Left ventricle myocardium inferior (tissue), 1 donor: ENCODE measurements at regions not wholly inside any gene's neighbourhood (a gene's known extent, or its start where the extent isn't known, plus 50 kb on each side); places are given as distances from the start of the nearest gene placed in this dataset.
"Not testable (repeated sequence)": the region's sequence is repeated elsewhere in the genome, so short reads cannot be mapped to it uniquely, and the experiment has no call there.

Experiments used
- DNase-seq: peaks from one replicate; pipeline ENCODE4 v3.0.0-alpha.2; 2020
- H3K27ac ChIP-seq: fragments of 200-600 bp; replicated peaks from 2 replicates; pipeline ENCODE4 v1.8.0; 2021
- H3K27me3 ChIP-seq: fragments of 200-600 bp; 2 replicates; pipeline ENCODE4 v1.8.0; 2021; ENCODE audit warnings: low read depth
- H3K36me3 ChIP-seq: fragments of 200-600 bp; 2 replicates; pipeline ENCODE4 v1.8.0; 2021
- H3K4me1 ChIP-seq: fragments of 200-600 bp; 2 replicates; pipeline ENCODE4 v1.8.0; 2021
- H3K4me3 ChIP-seq: fragments of 200-600 bp; 2 replicates; pipeline ENCODE4 v1.8.0; 2021; ENCODE audit warnings: mild to moderate bottlenecking, moderate library complexity
- H3K9me3 ChIP-seq: fragments of 200-600 bp; replicated peaks from 2 replicates; pipeline ENCODE4 v1.8.0; 2021
- CTCF ChIP-seq: fragments of 200-600 bp; IDR thresholded peaks from 2 replicates; pipeline ENCODE4 v1.8.0; 2021; ENCODE audit warnings: antibody characterized with exemption, mild to moderate bottlenecking, borderline replicate concordance
- intact Hi-C: fragments of 100-400 bp; cut with micrococcal nuclease; formaldehyde crosslinking; loops from one replicate; pipeline ENCODE4 v1.11.0; 2022
- donor health status: DM: no; HTN: yes; CAD: no; lungs with severe emphysema.

- intact Hi-C loops, result no loop called here
- TF ChIP-seq CTCF, result no peak
- Histone ChIP-seq H3K9me3 (peaks cover 20% of the 10 kb centered on the region), H3K4me3 (no peak overlapping the region), H3K27ac (no peak overlapping the region), H3K4me1 (no peaks in the 10 kb centered on the region), H3K36me3 (no peaks in the 10 kb centered on the region), H3K27me3 (no peaks in the 10 kb centered on the region)
- no peak for DNase-seq
Observed at GRCh38 chr5:84715686-84716085, 331.0 kb upstream of the EDIL3 start.

- H3K4me1 ChIP-seq, result no peaks in the 10 kb centered on the region
- no peaks in the 10 kb centered on the region for H3K36me3 ChIP-seq
- no peak for DNase-seq
- H3K27me3 ChIP-seq, result no peaks in the 10 kb centered on the region
- H3K4me3 ChIP-seq, result no peak overlapping the region
- peaks cover 17% of the 10 kb centered on the region for H3K9me3 ChIP-seq
- intact Hi-C loops, result no loop called here
- H3K27ac ChIP-seq, result no peak overlapping the region
- TF ChIP-seq CTCF, result no peak
Observed at GRCh38 chr5:84715091-84715490, 330.4 kb upstream of the EDIL3 start.

- no peaks in the 10 kb centered on the region for H3K36me3 ChIP-seq
Observed at GRCh38 chr5:84709075-84709474, 324.4 kb upstream of the EDIL3 start.

GRCh38 chr5:84706678-84707641 is 322.3 kb upstream of the EDIL3 start:
- intact Hi-C loops, result no loop called here
- no peak overlapping the region for H3K4me3 ChIP-seq
- peaks cover 8% of the 10 kb centered on the region for H3K9me3 ChIP-seq
- H3K36me3 ChIP-seq, result no peaks in the 10 kb centered on the region
- no peak for TF ChIP-seq CTCF
- H3K27ac ChIP-seq, result no peak overlapping the region
- H3K4me1 ChIP-seq, result no peaks in the 10 kb centered on the region
- DNase-seq, result no peak
- H3K27me3 ChIP-seq, result no peaks in the 10 kb centered on the region

More at GRCh38 chr5:84709075-84709474, 324.4 kb upstream of the EDIL3 start:
- Histone ChIP-seq H3K9me3 (peaks cover 8% of the 10 kb centered on the region), H3K27me3 (no peaks in the 10 kb centered on the region), H3K4me1 (no peaks in the 10 kb centered on the region), H3K4me3 (no peak overlapping the region), H3K27ac (no peak overlapping the region)
- intact Hi-C loops, result no loop called here
- no peak for TF ChIP-seq CTCF
- DNase-seq, result no peak

GRCh38 chr5:84700545-84700944 is 315.9 kb upstream of the EDIL3 start:
- H3K36me3 ChIP-seq, H3K4me3 ChIP-seq, H3K27ac ChIP-seq, DNase-seq, intact Hi-C loops, H3K27me3 ChIP-seq, H3K4me1 ChIP-seq: not testable (repeated sequence)
- peaks cover 21% of the 10 kb centered on the region for H3K9me3 ChIP-seq

- Histone ChIP-seq H3K27ac (no peak overlapping the region), H3K27me3 (no peaks in the 10 kb centered on the region), H3K36me3 (no peaks in the 10 kb centered on the region), H3K4me1 (no peaks in the 10 kb centered on the region), H3K4me3 (no peak overlapping the region), H3K9me3 (peaks cover 18% of the 10 kb centered on the region)
- intact Hi-C loops, result no loop called here
- DNase-seq, result no peak
- no peak for TF ChIP-seq CTCF
Observed at GRCh38 chr5:84696651-84697050, 312.0 kb upstream of the EDIL3 start.
